CD8-positive, alpha-beta memory T cell (primary cell): ENCODE measurements at regions not wholly inside any gene's neighbourhood (a gene's known extent, or its start where the extent isn't known, plus 50 kb on each side); places are given as distances from the start of the nearest gene placed in this dataset.

ENCODE experiments used
- CTCF ChIA-PET: fragments of 350-600 bp; sonication (Branson Sonifier 250); formaldehyde crosslinking; loops from one replicate; lab custom pipeline; 2021; ENCODE audit warnings: antibody characterized with exemption; lab: Charles Lee
- POLR2A ChIA-PET: fragments of 350-600 bp; sonication (Branson Sonifier 250); formaldehyde crosslinking; loops from one replicate; lab custom pipeline; 2021; ENCODE audit warnings: antibody characterized with exemption; lab: Charles Lee
- DNase-seq, 5 donors: peaks; one replicate each; pipeline versions ENCODE4 v3.0.0 to v3.0.0-alpha.2; 2020 to 2022; ENCODE audit warnings: mixed read lengths in 1 of 5
- H3K27ac ChIP-seq: one replicate; pipeline ENCODE4 v1.7.0; 2013; ENCODE audit warnings: low read depth, mild to moderate bottlenecking, low read length, moderate library complexity
- H3K27me3 ChIP-seq: 2 replicates; pipeline ENCODE4 v1.7.0; 2013; ENCODE audit warnings: low read length, mild to moderate bottlenecking; ENCODE audit not compliant: insufficient read depth, poor library complexity, severe bottlenecking
- H3K36me3 ChIP-seq: 2 replicates; pipeline ENCODE4 v1.7.0; 2013; ENCODE audit warnings: mild to moderate bottlenecking, low read length, moderate library complexity; ENCODE audit not compliant: insufficient read depth
- H3K4me1 ChIP-seq: 2 replicates; pipeline ENCODE4 v1.7.0; 2013; ENCODE audit warnings: mild to moderate bottlenecking, low read length, moderate library complexity; ENCODE audit not compliant: insufficient read depth
- H3K4me3 ChIP-seq: 2 replicates; pipeline ENCODE4 v1.7.0; 2013; ENCODE audit warnings: mild to moderate bottlenecking, low read length
- H3K9me3 ChIP-seq: 2 replicates; pipeline ENCODE4 v1.7.0; 2013; ENCODE audit warnings: mild to moderate bottlenecking, low read length
- H3K27ac Mint-ChIP-seq, 8 donors: one replicate each; pipeline ENCODE4 v1.8.0; 2020 to 2021; ENCODE audit warnings: mixed read lengths in 8 of 8, mild to moderate bottlenecking in 6 of 8, inconsistent platforms in 3 of 8, moderate library complexity in 3 of 8
- H3K27me3 Mint-ChIP-seq, 2 donors: one replicate each; pipeline ENCODE4 v1.8.0; 2020 to 2021; ENCODE audit warnings: mixed read lengths in 2 of 2, mild to moderate bottlenecking in 1 of 2, moderate library complexity in 1 of 2
- H3K36me3 Mint-ChIP-seq, 3 donors: one replicate each; pipeline ENCODE4 v1.8.0; 2020 to 2021; ENCODE audit warnings: mixed read lengths in 3 of 3, inconsistent platforms in 1 of 3, mild to moderate bottlenecking in 1 of 3
- H3K4me1 Mint-ChIP-seq, 3 donors: one replicate each; pipeline ENCODE4 v1.8.0; 2020 to 2021; ENCODE audit warnings: mixed read lengths in 3 of 3, inconsistent platforms in 1 of 3, mild to moderate bottlenecking in 1 of 3
- H3K4me3 Mint-ChIP-seq, 7 donors: one replicate each; pipeline ENCODE4 v1.8.0; 2020 to 2021; ENCODE audit warnings: mixed read lengths in 7 of 7, mild to moderate bottlenecking in 6 of 7, moderate library complexity in 4 of 7, inconsistent platforms in 2 of 7
- H3K9me3 Mint-ChIP-seq, 5 donors: one replicate each; pipeline ENCODE4 v1.8.0; 2020 to 2022; ENCODE audit warnings: mixed read lengths in 5 of 5, mild to moderate bottlenecking in 3 of 5, moderate library complexity in 2 of 5, inconsistent platforms in 1 of 5

- H3K4me1 ChIP-seq = no peaks in the 10 kb centered on the region
- H3K27ac Mint-ChIP-seq = no peak overlapping the region
- no peaks in the 10 kb centered on the region for H3K27me3 Mint-ChIP-seq
- H3K27me3 ChIP-seq = no peaks in the 10 kb centered on the region
- no peaks in the 10 kb centered on the region for H3K36me3 Mint-ChIP-seq
- ChIA-PET POLR2A (no interaction called here), CTCF (no interaction called here)
- DNase-seq = no peak
- peaks cover 0 to 4% (median 0%) of the 10 kb centered on the region in 5 donors for H3K9me3 Mint-ChIP-seq
- no peak overlapping the region for H3K4me3 ChIP-seq
- no peak overlapping the region for H3K4me3 Mint-ChIP-seq
- no peaks in the 10 kb centered on the region for H3K9me3 ChIP-seq
- H3K27ac ChIP-seq = no peak overlapping the region
- no peaks in the 10 kb centered on the region for H3K4me1 Mint-ChIP-seq
- H3K36me3 ChIP-seq = no peaks in the 10 kb centered on the region
Observed at GRCh38 chr10:10198363-10198762, 819.3 kb upstream of the CELF2 start.

DNA sequence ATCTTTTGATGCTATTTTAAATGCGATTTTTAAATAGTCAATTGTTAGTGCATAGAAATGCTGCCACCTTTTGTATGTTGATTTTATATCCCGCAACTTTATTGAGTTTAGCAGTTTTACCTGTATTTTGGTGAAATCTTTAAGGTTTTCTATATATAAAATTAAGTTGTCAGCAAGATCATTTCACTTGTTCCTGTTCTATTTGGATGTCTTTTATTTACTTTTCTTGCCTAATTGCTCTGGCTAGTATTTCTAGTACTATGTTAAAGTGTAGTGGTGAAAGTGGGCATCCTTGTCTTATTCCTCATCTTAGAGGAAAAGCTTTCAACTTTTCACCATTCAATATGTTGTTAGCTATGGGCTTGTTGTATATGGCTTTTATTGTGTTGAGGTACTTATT, 813.3 kb upstream of the CELF2 start:
- H3K36me3 Mint-ChIP-seq = no peaks in the 10 kb centered on the region
- H3K4me3 ChIP-seq = no peak overlapping the region
- no peaks in the 10 kb centered on the region for H3K27me3 Mint-ChIP-seq
- no peak overlapping the region for H3K4me3 Mint-ChIP-seq
- CTCF ChIA-PET = no interaction called here
- POLR2A ChIA-PET = no interaction called here
- no peak overlapping the region for H3K27ac ChIP-seq
- no peaks in the 10 kb centered on the region for H3K4me1 ChIP-seq
- H3K4me1 Mint-ChIP-seq = no peaks in the 10 kb centered on the region
- H3K9me3 Mint-ChIP-seq = peaks cover 5 to 10% (median 6%) of the 10 kb centered on the region in 5 donors
- H3K9me3 ChIP-seq = no peaks in the 10 kb centered on the region
- no peak for DNase-seq
- no peaks in the 10 kb centered on the region for H3K27me3 ChIP-seq
- H3K36me3 ChIP-seq = no peaks in the 10 kb centered on the region
- H3K27ac Mint-ChIP-seq = no peak overlapping the region

GRCh38 chr10:10205906-10206305, 811.8 kb upstream of the CELF2 start:
- Histone ChIP-seq H3K36me3 (no peaks in the 10 kb centered on the region), H3K4me3 (no peak overlapping the region), H3K9me3 (no peaks in the 10 kb centered on the region), H3K4me1 (no peaks in the 10 kb centered on the region), H3K27me3 (no peaks in the 10 kb centered on the region), H3K27ac (no peak overlapping the region)
- H3K4me1 Mint-ChIP-seq = no peaks in the 10 kb centered on the region
- H3K4me3 Mint-ChIP-seq = no peak overlapping the region
- H3K27ac Mint-ChIP-seq = no peak overlapping the region
- peaks cover 5 to 10% (median 6%) of the 10 kb centered on the region in 5 donors for H3K9me3 Mint-ChIP-seq
- ChIA-PET CTCF (no interaction called here), POLR2A (no interaction called here)
- H3K36me3 Mint-ChIP-seq = no peaks in the 10 kb centered on the region
- no peaks in the 10 kb centered on the region for H3K27me3 Mint-ChIP-seq
- no peak for DNase-seq

GRCh38 chr10:10207538-10207937, 810.1 kb upstream of the CELF2 start:
- no peaks in the 10 kb centered on the region for H3K36me3 ChIP-seq
- H3K27me3 Mint-ChIP-seq = no peaks in the 10 kb centered on the region
- CTCF ChIA-PET = interaction anchor here (0.9 kb wide), 1 partner anchor 13 kb away, joined by 3 read pairs; no protein-coding TSS in a partner anchor
- POLR2A ChIA-PET = no interaction called here
- H3K4me1 ChIP-seq = no peaks in the 10 kb centered on the region
- H3K27me3 ChIP-seq = no peaks in the 10 kb centered on the region
- H3K4me1 Mint-ChIP-seq = no peaks in the 10 kb centered on the region
- H3K4me3 Mint-ChIP-seq = no peak overlapping the region
- H3K9me3 ChIP-seq = no peaks in the 10 kb centered on the region
- H3K9me3 Mint-ChIP-seq = peaks cover 4 to 10% (median 6%) of the 10 kb centered on the region in 5 donors
- H3K27ac Mint-ChIP-seq = no peak overlapping the region
- no peaks in the 10 kb centered on the region for H3K36me3 Mint-ChIP-seq
- DNase-seq = no peak
- no peak overlapping the region for H3K4me3 ChIP-seq
- H3K27ac ChIP-seq = no peak overlapping the region

GRCh38 chr10:10208196-10208595, 809.5 kb upstream of the CELF2 start:
- H3K27ac ChIP-seq = no peak overlapping the region
- CTCF ChIA-PET = no interaction called here
- no peak overlapping the region for H3K27ac Mint-ChIP-seq
- H3K4me3 Mint-ChIP-seq = no peak overlapping the region
- no peaks in the 10 kb centered on the region for H3K4me1 Mint-ChIP-seq
- H3K9me3 ChIP-seq = no peaks in the 10 kb centered on the region
- H3K4me1 ChIP-seq = no peaks in the 10 kb centered on the region
- no peaks in the 10 kb centered on the region for H3K36me3 ChIP-seq
- POLR2A ChIA-PET = no interaction called here
- H3K4me3 ChIP-seq = no peak overlapping the region
- H3K36me3 Mint-ChIP-seq = no peaks in the 10 kb centered on the region
- DNase-seq = no peak
- peaks cover 0 to under 1% of the 10 kb centered on the region in 2 donors for H3K27me3 Mint-ChIP-seq
- peaks cover 3 to 10% (median 6%) of the 10 kb centered on the region in 5 donors for H3K9me3 Mint-ChIP-seq
- no peaks in the 10 kb centered on the region for H3K27me3 ChIP-seq

DNA sequence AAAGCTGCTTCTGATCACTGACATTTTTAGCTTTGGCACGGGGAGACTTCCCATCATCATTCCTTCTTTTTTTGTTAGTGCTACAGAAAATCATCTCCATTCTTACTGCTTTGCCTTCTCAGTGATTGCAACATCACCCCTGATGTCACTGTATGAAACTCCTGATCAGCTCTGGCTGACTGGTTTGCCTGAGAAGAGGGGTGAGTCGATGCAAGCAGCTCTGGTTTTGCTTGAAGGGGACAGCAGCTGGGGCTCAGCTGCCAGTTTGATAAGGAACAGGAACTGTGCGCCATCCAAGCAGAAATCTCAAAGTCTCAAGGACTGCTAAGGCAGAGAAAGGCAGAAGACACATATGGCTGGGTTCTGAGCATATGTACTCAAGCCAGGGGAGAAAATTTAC, 808.5 kb upstream of the CELF2 start:
- DNase-seq = no peak
- Mint-ChIP-seq H3K4me1 (no peaks in the 10 kb centered on the region), H3K4me3 (no peak overlapping the region), H3K27me3 (peaks cover 0 to 2% of the 10 kb centered on the region in 2 donors), H3K36me3 (no peaks in the 10 kb centered on the region), H3K9me3 (peaks cover 3 to 8% (median 6%) of the 10 kb centered on the region in 5 donors), H3K27ac (no peak overlapping the region)
- Histone ChIP-seq H3K27me3 (no peaks in the 10 kb centered on the region), H3K27ac (no peak overlapping the region), H3K4me3 (no peak overlapping the region), H3K9me3 (no peaks in the 10 kb centered on the region), H3K36me3 (no peaks in the 10 kb centered on the region), H3K4me1 (no peaks in the 10 kb centered on the region)
- CTCF ChIA-PET = no interaction called here
- POLR2A ChIA-PET = no interaction called here

GRCh38 chr10:10211409-10211808, 806.3 kb upstream of the CELF2 start:
- no peak overlapping the region for H3K4me3 ChIP-seq
- no peaks in the 10 kb centered on the region for H3K4me1 ChIP-seq
- no peaks in the 10 kb centered on the region for H3K36me3 Mint-ChIP-seq
- no peaks in the 10 kb centered on the region for H3K27me3 ChIP-seq
- H3K27ac Mint-ChIP-seq = no peak overlapping the region
- no peak for DNase-seq
- POLR2A ChIA-PET = no interaction called here
- H3K27me3 Mint-ChIP-seq = peaks cover 0 to 2% of the 10 kb centered on the region in 2 donors
- H3K4me3 Mint-ChIP-seq = no peak overlapping the region
- H3K9me3 Mint-ChIP-seq = peaks cover 0 to 5% (median 2%) of the 10 kb centered on the region in 5 donors
- no peaks in the 10 kb centered on the region for H3K4me1 Mint-ChIP-seq
- H3K27ac ChIP-seq = no peak overlapping the region
- no peaks in the 10 kb centered on the region for H3K36me3 ChIP-seq
- no peaks in the 10 kb centered on the region for H3K9me3 ChIP-seq
- CTCF ChIA-PET = no interaction called here

DNA sequence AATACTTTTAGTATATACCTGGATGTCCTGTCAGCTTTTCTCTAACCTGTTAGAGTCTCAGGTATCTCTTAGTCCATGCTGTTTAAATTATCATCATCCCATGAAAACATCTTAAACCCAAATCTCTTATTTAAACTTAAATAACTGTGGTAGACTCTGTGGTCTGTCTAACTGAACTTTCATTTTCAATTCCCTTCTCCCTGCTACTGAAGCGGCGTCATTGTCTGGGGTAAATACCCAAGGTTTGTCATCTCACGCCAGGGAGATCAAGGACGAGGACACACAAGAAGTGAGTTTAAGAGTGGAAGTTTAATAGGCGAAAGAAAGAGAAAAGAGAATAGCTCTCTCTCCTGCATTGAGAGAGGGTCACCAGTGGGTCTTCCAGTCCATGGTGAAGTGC, 804.4 kb upstream of the CELF2 start:
- ChIA-PET CTCF (no interaction called here), POLR2A (no interaction called here)
- H3K4me3 ChIP-seq = no peak overlapping the region
- Mint-ChIP-seq H3K27ac (no peak overlapping the region), H3K4me1 (no peaks in the 10 kb centered on the region), H3K4me3 (no peak overlapping the region), H3K9me3 (no peaks in the 10 kb centered on the region), H3K27me3 (peaks cover 0 to 2% of the 10 kb centered on the region in 2 donors), H3K36me3 (no peaks in the 10 kb centered on the region)
- H3K9me3 ChIP-seq = no peaks in the 10 kb centered on the region
- no peaks in the 10 kb centered on the region for H3K27me3 ChIP-seq
- no peaks in the 10 kb centered on the region for H3K36me3 ChIP-seq
- H3K4me1 ChIP-seq = no peaks in the 10 kb centered on the region
- DNase-seq = no peak
- H3K27ac ChIP-seq = no peak overlapping the region
